Right ventricle myocardium superior (tissue), 1 donor: ENCODE measurements at regions not wholly inside any gene's neighbourhood (a gene's known extent, or its start where the extent isn't known, plus 50 kb on each side); places are given as distances from the start of the nearest gene placed in this dataset.
"Not testable (repeated sequence)": the region's sequence is repeated elsewhere in the genome, so short reads cannot be mapped to it uniquely, and the experiment has no call there.

Experiments
- ATAC-seq: fragments of 200-7000 bp; cut with Tn5 transposase; one replicate; pipeline ENCODE4 v1.9.1; 2020; ENCODE audit warnings: mild to moderate bottlenecking; ENCODE audit not compliant: poor library complexity
- DNase-seq: peaks from one replicate; pipeline ENCODE4 v3.0.0-alpha.2; 2020
- intact Hi-C: fragments of 100-400 bp; cut with DNase I; formaldehyde crosslinking; loops from one replicate; pipeline ENCODE4 v1.11.2; 2022
- donor health status: DM: no; HTN: yes; CAD: no; lungs with severe emphysema.

- intact Hi-C loops: no loop called here
- no peak for ATAC-seq
- DNase-seq: no peak
Measured at GRCh38 chr11:38163526-38163925, 1565.5 kb upstream of the RAG2 start.

GRCh38 chr11:38160433-38160832 is 1562.4 kb upstream of the RAG2 start:
- intact Hi-C loops: no loop called here
- ATAC-seq (no peak), DNase-seq (no peak)

- intact Hi-C loops: no loop called here
- DNase-seq: no peak
- ATAC-seq: no peak
Measured at GRCh38 chr11:38159038-38159437, 1561.0 kb upstream of the RAG2 start.

- intact Hi-C loops: no loop called here
- DNase-seq (no peak), ATAC-seq (no peak)
Measured at GRCh38 chr11:38156495-38157146, 1558.6 kb upstream of the RAG2 start.

- intact Hi-C loops: no loop called here
- ATAC-seq (no peak), DNase-seq (no peak)
Measured at GRCh38 chr11:38155856-38156255, 1557.8 kb upstream of the RAG2 start.

- DNase-seq (no peak), ATAC-seq (no peak)
- intact Hi-C loops: no loop called here
Measured at GRCh38 chr11:38153985-38154384, 1555.9 kb upstream of the RAG2 start.

GRCh38 chr11:38143852-38144251 is 1545.8 kb upstream of the RAG2 start:
- no peak for ATAC-seq
- intact Hi-C loops: no loop called here
- DNase-seq: no peak

GRCh38 chr11:38138972-38139371 is 1540.9 kb upstream of the RAG2 start:
- no peak for ATAC-seq
- DNase-seq: no peak
- intact Hi-C loops: no loop called here

- DNase-seq: no peak
- ATAC-seq: no peak
- intact Hi-C loops: no loop called here
Measured at GRCh38 chr11:38136887-38137286, 1538.9 kb upstream of the RAG2 start.

GRCh38 chr11:38131535-38131934 is 1533.5 kb upstream of the RAG2 start:
- ATAC-seq (no peak), DNase-seq (no peak)
- intact Hi-C loops: no loop called here

- intact Hi-C loops: no loop called here
- DNase-seq: no peak
Measured at GRCh38 chr11:38130976-38131375, 1532.9 kb upstream of the RAG2 start.

GRCh38 chr11:38130514-38130913 is 1532.5 kb upstream of the RAG2 start:
- ATAC-seq (no peak), DNase-seq (no peak)
- intact Hi-C loops: no loop called here

More at GRCh38 chr11:38130976-38131375, 1532.9 kb upstream of the RAG2 start:
- no peak for ATAC-seq

- intact Hi-C loops: no loop called here
- no peak for ATAC-seq
- no peak for DNase-seq
Measured at GRCh38 chr11:38123673-38124072, 1525.6 kb upstream of the RAG2 start.

- ATAC-seq, intact Hi-C loops, DNase-seq: not testable (repeated sequence)
Measured at GRCh38 chr11:38116616-38117015, 1518.6 kb upstream of the RAG2 start.

GRCh38 chr11:38115381-38115780 is 1517.3 kb upstream of the RAG2 start:
- DNase-seq, intact Hi-C loops, ATAC-seq: not testable (repeated sequence)

- DNase-seq: no peak
- intact Hi-C loops: no loop called here
- no peak for ATAC-seq
Measured at GRCh38 chr11:38100836-38101462, 1502.9 kb upstream of the RAG2 start.

GRCh38 chr11:38095268-38095667 is 1497.2 kb upstream of the RAG2 start:
- intact Hi-C loops: no loop called here
- no peak for ATAC-seq
- no peak for DNase-seq

- DNase-seq (no peak), ATAC-seq (no peak)
- intact Hi-C loops: no loop called here
Measured at GRCh38 chr11:38089726-38090125, 1491.7 kb upstream of the RAG2 start.

GRCh38 chr11:38060920-38061319 is 1462.9 kb upstream of the RAG2 start:
- DNase-seq (no peak), ATAC-seq (no peak)
- intact Hi-C loops: no loop called here

GRCh38 chr11:38060136-38060535 is 1462.1 kb upstream of the RAG2 start:
- ATAC-seq: no peak

More at GRCh38 chr11:38060136-38060535, 1462.1 kb upstream of the RAG2 start:
- intact Hi-C loops: no loop called here
- DNase-seq: no peak
